Right atrium auricular region (tissue), 2 donors: ENCODE measurements at regions not wholly inside any gene's neighbourhood (a gene's known extent, or its start where the extent isn't known, plus 50 kb on each side); places are given as distances from the start of the nearest gene placed in this dataset.

Source experiments
- DNase-seq: peaks from one replicate; pipeline ENCODE4 v3.0.0-alpha.2; 2019; ENCODE audit warnings: low spot score
- H3K27ac ChIP-seq, 2 donors: fragments of 200-600 bp; sonication (generic); 1 replicate in 1 of 2; 2 replicates in 1 of 2; pipeline ENCODE4 v1.5.1; 2016 to 2019
- H3K27me3 ChIP-seq, 2 donors: fragments of 200-600 bp; sonication (generic); one replicate each; pipeline versions ENCODE4 v1.5.1 to v1.6.0; 2017 to 2019
- H3K36me3 ChIP-seq: fragments of 200-600 bp; sonication (generic); one replicate; pipeline ENCODE4 v1.5.1; 2016
- H3K4me1 ChIP-seq, 2 donors: fragments of 200-600 bp; sonication (generic); one replicate each; pipeline versions ENCODE4 v1.5.1 to v1.6.0; 2017 to 2019
- H3K4me3 ChIP-seq, 2 donors: fragments of 200-600 bp; sonication (generic); 1 replicate in 1 of 2; 2 replicates in 1 of 2; pipeline ENCODE4 v1.5.1; 2017 to 2019; ENCODE audit warnings: mild to moderate bottlenecking in 1 of 2, moderate library complexity in 1 of 2
- H3K9me3 ChIP-seq, 2 donors: fragments of 200-600 bp; sonication (generic); one replicate each; pipeline ENCODE4 v1.5.1; 2019
- CTCF ChIP-seq, 2 donors: fragments of 200-600 bp; sonication (generic); IDR thresholded peaks; one replicate each; pipeline ENCODE4 v1.5.1; 2019; ENCODE audit warnings: antibody characterized with exemption in 2 of 2

GRCh38 chr14:49493557-49493956 is 92.6 kb downstream of the RPS29 start:
- Histone ChIP-seq H3K4me3 (no peak overlapping the region), H3K27me3 (no peaks in the 10 kb centered on the region), H3K9me3 (no peaks in the 10 kb centered on the region), H3K36me3 (no peaks in the 10 kb centered on the region), H3K4me1 (no peaks in the 10 kb centered on the region), H3K27ac (no peak overlapping the region)
- no peak for TF ChIP-seq CTCF (IDR thresholded peaks at IDR 0.05)
- no peak for DNase-seq

- Histone ChIP-seq H3K27me3 (no peaks in the 10 kb centered on the region), H3K9me3 (no peaks in the 10 kb centered on the region), H3K4me3 (no peak overlapping the region), H3K27ac (no peak overlapping the region), H3K36me3 (no peaks in the 10 kb centered on the region), H3K4me1 (no peaks in the 10 kb centered on the region)
- DNase-seq, result no peak
- TF ChIP-seq CTCF (IDR thresholded peaks at IDR 0.05), result no peak
These were observed 94.0 kb downstream of the RPS29 start for GRCh38 chr14:49492151-49492550.

- Histone ChIP-seq H3K9me3 (no peaks in the 10 kb centered on the region), H3K27me3 (no peaks in the 10 kb centered on the region), H3K4me1 (no peaks in the 10 kb centered on the region), H3K4me3 (no peak overlapping the region), H3K27ac (no peak overlapping the region), H3K36me3 (no peaks in the 10 kb centered on the region)
- DNase-seq, result no peak
- no peak for TF ChIP-seq CTCF (IDR thresholded peaks at IDR 0.05)
These were observed 96.8 kb downstream of the RPS29 start for GRCh38 chr14:49489341-49489740.

- no peaks in the 10 kb centered on the region for H3K36me3 ChIP-seq
- no peaks in the 10 kb centered on the region for H3K9me3 ChIP-seq
- DNase-seq, result no peak
- no peak overlapping the region for H3K27ac ChIP-seq
- no peak overlapping the region for H3K4me3 ChIP-seq
- no peaks in the 10 kb centered on the region for H3K4me1 ChIP-seq
- no peak for TF ChIP-seq CTCF (IDR thresholded peaks at IDR 0.05)
- H3K27me3 ChIP-seq, result no peaks in the 10 kb centered on the region
These were observed 98.9 kb downstream of the RPS29 start for GRCh38 chr14:49487238-49487637.

- peaks cover 0 to 15% of the 10 kb centered on the region in 2 donors for H3K9me3 ChIP-seq
- no peaks in the 10 kb centered on the region for H3K4me1 ChIP-seq
- H3K27ac ChIP-seq, result no peak overlapping the region
- H3K4me3 ChIP-seq, result no peak overlapping the region
- H3K27me3 ChIP-seq, result no peaks in the 10 kb centered on the region
- TF ChIP-seq CTCF (IDR thresholded peaks at IDR 0.05), result no peak
- no peaks in the 10 kb centered on the region for H3K36me3 ChIP-seq
- DNase-seq, result no peak
These were observed 100.9 kb downstream of the RPS29 start for GRCh38 chr14:49485290-49485689.

GRCh38 chr14:49484180-49484579 is 102.0 kb downstream of the RPS29 start:
- TF ChIP-seq CTCF (IDR thresholded peaks at IDR 0.05), result no peak
- Histone ChIP-seq H3K4me1 (no peaks in the 10 kb centered on the region), H3K27me3 (no peaks in the 10 kb centered on the region), H3K36me3 (no peaks in the 10 kb centered on the region), H3K9me3 (peaks cover 0 to 15% of the 10 kb centered on the region in 2 donors), H3K27ac (no peak overlapping the region), H3K4me3 (no peak overlapping the region)
- DNase-seq, result no peak
